Psoas muscle (tissue), 7 donors: ENCODE measurements at regions not wholly inside any gene's neighbourhood (a gene's known extent, or its start where the extent isn't known, plus 50 kb on each side); places are given as distances from the start of the nearest gene placed in this dataset.

Experiments used
- ATAC-seq, 4 donors: fragments of 200-7000 bp; cut with Tn5 transposase; one replicate each; pipeline ENCODE4 v1.9.1; 2020; ENCODE audit warnings: moderate library complexity in 3 of 4, mild to moderate bottlenecking in 2 of 4
- DNase-seq, 2 donors: peaks; one replicate each; pipeline ENCODE4 v3.0.0-alpha.2; 2020
- H3K27ac ChIP-seq: fragments of 200-600 bp; one replicate; pipeline ENCODE4 v1.8.0; 2022
- H3K27me3 ChIP-seq, 3 donors: fragments of 200-600 bp in 1 of 3; one replicate each; pipeline versions ENCODE4 v1.6.1 to v1.8.0; 2013 to 2022; ENCODE audit warnings: low read length in 2 of 3, mild to moderate bottlenecking in 2 of 3, moderate library complexity in 1 of 3; ENCODE audit not compliant: insufficient read depth in 3 of 3
- H3K36me3 ChIP-seq, 2 donors: fragments of 200-600 bp in 1 of 2; one replicate each; pipeline versions ENCODE4 v1.6.1 to v1.8.0; 2013 to 2022; ENCODE audit warnings: low read depth in 1 of 2, mild to moderate bottlenecking in 1 of 2, moderate library complexity in 1 of 2; ENCODE audit not compliant: insufficient read depth in 1 of 2
- H3K4me1 ChIP-seq: fragments of 200-600 bp; one replicate; pipeline ENCODE4 v1.8.0; 2022
- H3K4me3 ChIP-seq: fragments of 200-600 bp; one replicate; pipeline ENCODE4 v1.8.0; 2022; ENCODE audit warnings: mild to moderate bottlenecking
- H3K9me3 ChIP-seq: fragments of 200-600 bp; one replicate; pipeline ENCODE4 v1.8.0; 2022
- WGBS, 3 donors: extraction: QIAGEN DNeasy Blood & Tissue Kit; methylation state at CpG; one replicate each; pipeline versions ENCODE4 v1.1.6 to v1.1.7; 2013; 5-methylcytosine and 5-hydroxymethylcytosine counted together
- intact Hi-C, 2 donors: fragments of 100-400 bp; cut with DNase I; formaldehyde crosslinking; loops; one replicate each; pipeline versions ENCODE4 v1.11.0 to v1.14.2; 2022
- TF ChIP-seq, protein P1 (sequence below): fragments of 200-600 bp; IDR thresholded peaks from one replicate; pipeline ENCODE4 v1.8.0; 2022; ENCODE audit warnings: antibody characterized with exemption
- donor health status: healthy with polysubstance abuse.
- donor health status: DM: no; HTN: no; CAD: no; lungs with moderate emphysema.
- donor health status: Bipolar disorder and iron deficiency.
- donor health status: healthy.
- donor health status: DM: yes; HTN: yes; CAD: no.
- donor health status: DM: no; HTN: no; CAD: no.
- donor health status: DM: yes; HTN: yes; CAD: no.

DNA sequence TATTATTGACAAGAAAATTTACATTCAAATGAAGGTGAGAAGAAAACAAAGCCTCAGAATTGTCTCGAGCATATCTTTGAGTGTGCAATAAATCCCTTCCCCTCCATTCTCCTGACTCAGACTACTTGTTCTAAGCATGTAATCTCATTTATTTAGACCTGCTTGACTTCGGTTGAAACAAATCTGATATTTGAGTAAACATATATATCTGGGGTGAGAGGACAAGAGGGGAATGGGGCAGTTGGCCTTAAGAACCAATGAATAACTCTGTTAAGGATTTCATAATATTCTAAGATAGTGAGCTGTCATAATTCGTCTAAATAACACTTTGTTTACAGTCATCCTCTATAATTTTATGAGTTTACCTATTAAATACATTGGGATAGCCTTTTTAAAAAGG, 142.7 kb downstream of the SIPA1L2 start:
- TF ChIP-seq, protein P1, sequence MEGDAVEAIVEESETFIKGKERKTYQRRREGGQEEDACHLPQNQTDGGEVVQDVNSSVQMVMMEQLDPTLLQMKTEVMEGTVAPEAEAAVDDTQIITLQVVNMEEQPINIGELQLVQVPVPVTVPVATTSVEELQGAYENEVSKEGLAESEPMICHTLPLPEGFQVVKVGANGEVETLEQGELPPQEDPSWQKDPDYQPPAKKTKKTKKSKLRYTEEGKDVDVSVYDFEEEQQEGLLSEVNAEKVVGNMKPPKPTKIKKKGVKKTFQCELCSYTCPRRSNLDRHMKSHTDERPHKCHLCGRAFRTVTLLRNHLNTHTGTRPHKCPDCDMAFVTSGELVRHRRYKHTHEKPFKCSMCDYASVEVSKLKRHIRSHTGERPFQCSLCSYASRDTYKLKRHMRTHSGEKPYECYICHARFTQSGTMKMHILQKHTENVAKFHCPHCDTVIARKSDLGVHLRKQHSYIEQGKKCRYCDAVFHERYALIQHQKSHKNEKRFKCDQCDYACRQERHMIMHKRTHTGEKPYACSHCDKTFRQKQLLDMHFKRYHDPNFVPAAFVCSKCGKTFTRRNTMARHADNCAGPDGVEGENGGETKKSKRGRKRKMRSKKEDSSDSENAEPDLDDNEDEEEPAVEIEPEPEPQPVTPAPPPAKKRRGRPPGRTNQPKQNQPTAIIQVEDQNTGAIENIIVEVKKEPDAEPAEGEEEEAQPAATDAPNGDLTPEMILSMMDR = no peak
- Histone ChIP-seq H3K27me3 (no peaks in the 10 kb centered on the region), H3K27ac (peak overlapping the region; percentile 68), H3K4me3 (no peak overlapping the region), H3K4me1 (peaks cover 24% of the 10 kb centered on the region), H3K36me3 (peaks cover 0 to 22% of the 10 kb centered on the region in 2 donors), H3K9me3 (no peaks in the 10 kb centered on the region)
- WGBS, 3 donors = 41 to 56% (median 53%) methylated on average over 3 of the region's 3 CpGs
- DNase-seq = no peak
- intact Hi-C loops = loop anchor here (10.0 kb wide), 2 partner anchors 58 to 138 kb away; no protein-coding TSS in a partner anchor
- peak in 2 of 4 donors; percentile 16 to 31 for ATAC-seq

DNA sequence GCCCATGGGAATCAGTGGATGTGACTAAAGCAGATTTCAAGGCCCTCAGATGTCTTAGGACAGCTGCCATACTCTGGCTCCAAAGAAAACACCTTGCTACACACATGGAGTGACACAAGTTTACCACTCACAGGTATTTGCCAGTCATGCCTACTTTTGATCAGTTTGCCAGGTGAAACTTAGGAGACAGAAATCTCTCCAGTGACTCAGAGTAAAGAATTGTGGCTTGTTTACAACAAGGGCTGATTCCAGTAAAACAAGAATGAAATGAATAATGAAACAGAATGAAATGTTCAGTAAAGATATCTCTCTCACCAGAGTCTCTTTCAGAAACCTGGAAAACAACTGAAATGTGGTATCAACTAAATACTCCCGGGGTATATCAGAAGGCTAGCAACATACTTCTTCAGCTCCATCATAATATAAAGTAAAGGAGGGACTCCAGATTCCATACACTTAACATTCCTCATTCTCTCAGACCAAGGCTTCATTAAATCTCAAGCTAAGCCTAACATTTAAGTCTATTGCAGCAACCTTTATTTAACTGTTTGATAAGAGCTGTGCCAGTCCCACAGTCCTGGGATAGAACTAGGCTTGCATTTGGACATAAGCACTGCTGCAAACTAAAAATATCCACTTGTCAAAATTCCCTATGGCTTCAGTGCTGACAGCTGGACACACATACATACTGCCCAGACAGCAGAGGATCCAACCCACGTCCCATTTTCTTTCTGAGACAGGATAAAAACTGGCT, 143.3 kb downstream of the SIPA1L2 start:
- Histone ChIP-seq H3K27me3 (no peaks in the 10 kb centered on the region), H3K36me3 (peaks cover 0 to 18% of the 10 kb centered on the region in 2 donors), H3K9me3 (no peaks in the 10 kb centered on the region), H3K27ac (peak overlapping the region; percentile 68), H3K4me1 (peaks cover 24% of the 10 kb centered on the region), H3K4me3 (no peak overlapping the region)
- ATAC-seq (peak; percentile 52 to 77 (median 68)), DNase-seq (no peak)
- intact Hi-C loops = loop anchor here (10.0 kb wide), 2 partner anchors 58 to 138 kb away; no protein-coding TSS in a partner anchor
- 28 to 50% (median 43%) methylated on average over 2 of the region's 2 CpGs for WGBS, 3 donors
- TF ChIP-seq, protein P1 = no peak

DNA sequence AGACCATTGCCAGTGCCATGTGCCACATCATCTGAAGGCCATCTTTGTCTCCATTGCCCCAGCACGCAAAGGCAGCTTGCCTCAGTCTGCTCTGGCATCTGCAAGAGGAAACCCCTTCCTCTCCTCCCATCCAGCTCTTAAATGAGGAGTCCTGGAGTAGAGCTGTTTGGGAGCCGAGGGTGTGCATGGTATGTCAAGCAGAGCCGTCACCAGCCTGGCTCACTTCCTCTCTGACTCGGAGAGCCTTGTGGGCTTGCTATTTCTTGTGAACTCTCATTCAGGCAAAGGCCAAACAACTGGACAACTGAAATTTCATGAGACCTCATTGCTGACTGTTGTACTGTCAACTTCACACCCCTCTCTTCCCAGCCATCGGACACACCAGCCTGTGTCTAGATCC, 143.9 kb downstream of the SIPA1L2 start:
- intact Hi-C loops = loop anchor here (10.0 kb wide), 2 partner anchors 59 to 139 kb away; no protein-coding TSS in a partner anchor

DNA sequence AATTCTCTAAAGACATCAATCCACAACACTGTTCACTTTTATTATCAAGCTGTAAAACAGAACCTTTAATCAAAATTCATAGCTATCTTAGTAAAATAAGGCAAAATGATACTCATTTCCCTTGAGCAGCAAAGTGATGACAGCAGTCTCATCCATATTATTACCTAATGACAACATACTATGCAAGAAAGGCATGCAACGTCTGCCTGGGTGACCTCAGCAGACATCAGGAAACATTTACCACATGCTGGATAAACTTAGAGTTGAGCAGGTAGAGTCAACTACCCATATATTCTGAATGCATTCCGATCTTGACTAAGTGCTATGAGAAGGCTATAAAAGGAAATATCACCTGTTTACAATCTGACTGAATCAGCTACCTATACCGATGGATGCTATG, 145.1 kb downstream of the SIPA1L2 start:
- no peaks in the 10 kb centered on the region for H3K27me3 ChIP-seq
- H3K4me3 ChIP-seq = no peak overlapping the region
- peaks cover 0 to 11% of the 10 kb centered on the region in 2 donors for H3K36me3 ChIP-seq
- no peaks in the 10 kb centered on the region for H3K9me3 ChIP-seq
- H3K27ac ChIP-seq = no peak overlapping the region
- no peak for ATAC-seq
- intact Hi-C loops = loop anchor here (10.0 kb wide), 2 partner anchors 60 to 140 kb away; no protein-coding TSS in a partner anchor
- H3K4me1 ChIP-seq = peaks cover 24% of the 10 kb centered on the region
- WGBS, 3 donors = 73 to 79% (median 78%) methylated on average over 3 of the region's 3 CpGs
- TF ChIP-seq, protein P1 = no peak
- DNase-seq = no peak

More for the DNA sequence above, 143.9 kb downstream of the SIPA1L2 start:
- no peaks in the 10 kb centered on the region for H3K9me3 ChIP-seq
- H3K4me1 ChIP-seq = peaks cover 24% of the 10 kb centered on the region
- ATAC-seq (peak; percentile 17 to 23 (median 19)), DNase-seq (peak in 1 of 2 donors; percentile 30)
- H3K27ac ChIP-seq = peak overlapping the region; percentile 68
- TF ChIP-seq, protein P1 = no peak
- 55 to 73% (median 63%) methylated on average over 5 of the region's 5 CpGs for WGBS, 3 donors
- H3K27me3 ChIP-seq = no peaks in the 10 kb centered on the region
- peaks cover 0 to 15% of the 10 kb centered on the region in 2 donors for H3K36me3 ChIP-seq
- H3K4me3 ChIP-seq = no peak overlapping the region
